T-cell (primary cell): ENCODE measurements at regions not wholly inside any gene's neighbourhood (a gene's known extent, or its start where the extent isn't known, plus 50 kb on each side); places are given as distances from the start of the nearest gene placed in this dataset.

Experiments
- ATAC-seq, 4 experiments: fragments of 200-7000 bp in 3 of 4; fragments of 150-1000 bp in 1 of 4; cut with Tn5 transposase; replicated peaks in 1 of 4; 1 replicate in 3 of 4; 2 replicates in 1 of 4; pipeline ENCODE4 v1.10.0; 2021; ENCODE audit warnings: moderate library complexity in 3 of 4, mild to moderate bottlenecking in 2 of 4, moderate number of reproducible peaks in 1 of 4
- CTCF ChIA-PET, 2 donors: fragments of 300-600 bp; sonication (Branson Sonifier 250); formaldehyde crosslinking; loops; one replicate each; lab custom pipeline; 2022; ENCODE audit warnings: antibody characterized with exemption in 2 of 2; lab: Charles Lee
- POLR2A ChIA-PET, 2 donors: fragments of 300-600 bp; sonication (Branson Sonifier 250); formaldehyde crosslinking; loops; one replicate each; lab custom pipeline; 2022; ENCODE audit warnings: antibody characterized with exemption in 2 of 2; lab: Charles Lee
- DNase-seq, 35 experiments: peaks; one replicate each; pipeline versions ENCODE4 v3.0.0 to v3.0.0-alpha.2; 2013 to 2023
- H3K27ac ChIP-seq: one replicate; pipeline ENCODE4 v1.5.1; 2013; ENCODE audit warnings: low read length
- H3K27me3 ChIP-seq, 2 experiments: replicated peaks in 1 of 2; 1 replicate in 1 of 2; 2 replicates in 1 of 2; pipeline versions ENCODE4 v1.6.1 to v1.7.0; 2013; ENCODE audit warnings: low read length in 1 of 2, mixed read lengths in 1 of 2; ENCODE audit not compliant: control insufficient read depth in 2 of 2, insufficient read depth in 2 of 2; ENCODE audit errors: extremely low read depth in 1 of 2
- H3K36me3 ChIP-seq, 2 donors: 1 replicate in 1 of 2; 2 replicates in 1 of 2; pipeline versions ENCODE4 v1.6.1 to v1.7.0; 2013; ENCODE audit warnings: low read length in 1 of 2; ENCODE audit not compliant: control insufficient read depth in 2 of 2, insufficient read depth in 1 of 2; ENCODE audit errors: extremely low read depth in 1 of 2
- H3K4me1 ChIP-seq, 2 experiments: 1 replicate in 1 of 2; 2 replicates in 1 of 2; pipeline versions ENCODE4 v1.6.1 to v1.7.0; 2013; ENCODE audit warnings: low read length in 2 of 2, mixed read lengths in 1 of 2; ENCODE audit not compliant: insufficient read depth in 2 of 2, control insufficient read depth in 1 of 2; ENCODE audit errors: extremely low read depth in 1 of 2
- H3K4me3 ChIP-seq, 2 donors: 1 replicate in 1 of 2; 2 replicates in 1 of 2; pipeline versions ENCODE4 v1.5.1 to v1.7.0; 2013; ENCODE audit warnings: mild to moderate bottlenecking in 2 of 2, low read length in 1 of 2, moderate library complexity in 1 of 2; ENCODE audit not compliant: control insufficient read depth in 1 of 2; ENCODE audit errors: extremely low read depth in 1 of 2
- H3K9me3 ChIP-seq: 2 replicates; pipeline ENCODE4 v1.7.0; 2013
- H3K27ac Mint-ChIP-seq, 2 donors: one replicate each; pipeline ENCODE4 v1.8.0; 2020 to 2021; ENCODE audit warnings: mild to moderate bottlenecking in 2 of 2, mixed read lengths in 2 of 2
- H3K27me3 Mint-ChIP-seq, 2 donors: one replicate each; pipeline ENCODE4 v1.8.0; 2021 to 2022; ENCODE audit warnings: mixed read lengths in 2 of 2
- H3K36me3 Mint-ChIP-seq: one replicate; pipeline ENCODE4 v1.8.0; 2021; ENCODE audit warnings: mixed read lengths
- H3K4me1 Mint-ChIP-seq, 3 donors: one replicate each; pipeline ENCODE4 v1.8.0; 2020 to 2022; ENCODE audit warnings: mixed read lengths in 3 of 3, mild to moderate bottlenecking in 1 of 3
- H3K4me3 Mint-ChIP-seq, 3 donors: one replicate each; pipeline ENCODE4 v1.8.0; 2020 to 2022; ENCODE audit warnings: mild to moderate bottlenecking in 3 of 3, mixed read lengths in 3 of 3, moderate library complexity in 3 of 3
- H3K9me3 Mint-ChIP-seq, 3 donors: one replicate each; pipeline ENCODE4 v1.8.0; 2020 to 2022; ENCODE audit warnings: mixed read lengths in 3 of 3
- WGBS: methylation state at CpG from one replicate; pipeline ENCODE4 v1.1.5; 2013; ENCODE audit warnings: missing lambda C conversion rate; ENCODE audit not compliant: insufficient coverage; 5-methylcytosine and 5-hydroxymethylcytosine counted together

GRCh38 chr5:14980698-14981097, 109.1 kb upstream of the ANKH start:
- Histone ChIP-seq H3K4me1 (peaks cover 17 to 19% of the 10 kb centered on the region in 2 experiments), H3K27me3 (no peaks in the 10 kb centered on the region), H3K4me3 (no peak overlapping the region), H3K36me3 (no peaks in the 10 kb centered on the region), H3K27ac (no peak overlapping the region), H3K9me3 (no peaks in the 10 kb centered on the region)
- Mint-ChIP-seq H3K27ac (no peak overlapping the region), H3K9me3 (peaks cover 0 to 3% (median 0%) of the 10 kb centered on the region in 3 donors), H3K4me3 (no peak overlapping the region), H3K4me1 (peaks cover 22 to 26% (median 24%) of the 10 kb centered on the region in 3 donors), H3K36me3 (no peaks in the 10 kb centered on the region), H3K27me3 (peaks cover 0 to 4% of the 10 kb centered on the region in 2 donors)
- DNase-seq (no peak), ATAC-seq (no peak)
- WGBS: 91% methylated on average over 2 of the region's 2 CpGs
- ChIA-PET CTCF (interaction anchor here in 1 of 2 donors (1.4 kb wide), 1 partner anchor 13 kb away, joined by 3 read pairs; no protein-coding TSS in a partner anchor), POLR2A (interaction anchor here in 1 of 2 donors (0.5 kb wide), 1 partner anchor 299 kb away, joined by 3 read pairs; no protein-coding TSS in a partner anchor)

- Mint-ChIP-seq H3K9me3 (peaks cover 0 to 3% (median 0%) of the 10 kb centered on the region in 3 donors), H3K4me3 (no peak overlapping the region), H3K4me1 (no peaks in the 10 kb centered on the region), H3K27ac (no peak overlapping the region), H3K27me3 (peaks cover 1 to 4% of the 10 kb centered on the region in 2 donors), H3K36me3 (no peaks in the 10 kb centered on the region)
- Histone ChIP-seq H3K27me3 (no peaks in the 10 kb centered on the region), H3K4me1 (no peaks in the 10 kb centered on the region), H3K27ac (no peak overlapping the region), H3K36me3 (no peaks in the 10 kb centered on the region), H3K9me3 (no peaks in the 10 kb centered on the region), H3K4me3 (no peak overlapping the region)
- POLR2A ChIA-PET: no interaction called here
- DNase-seq (no peak), ATAC-seq (no peak)
- CTCF ChIA-PET: interaction anchor here in 1 of 2 donors (0.6 kb wide), 1 partner anchor 471 kb away, joined by 3 read pairs; no protein-coding TSS in a partner anchor
- WGBS: 42% methylated on average over 2 of the region's 2 CpGs
These were observed 105.6 kb upstream of the ANKH start for GRCh38 chr5:14977058-14977685.

GRCh38 chr5:14976486-14976885, 104.9 kb upstream of the ANKH start:
- ATAC-seq: no peak

DNA sequence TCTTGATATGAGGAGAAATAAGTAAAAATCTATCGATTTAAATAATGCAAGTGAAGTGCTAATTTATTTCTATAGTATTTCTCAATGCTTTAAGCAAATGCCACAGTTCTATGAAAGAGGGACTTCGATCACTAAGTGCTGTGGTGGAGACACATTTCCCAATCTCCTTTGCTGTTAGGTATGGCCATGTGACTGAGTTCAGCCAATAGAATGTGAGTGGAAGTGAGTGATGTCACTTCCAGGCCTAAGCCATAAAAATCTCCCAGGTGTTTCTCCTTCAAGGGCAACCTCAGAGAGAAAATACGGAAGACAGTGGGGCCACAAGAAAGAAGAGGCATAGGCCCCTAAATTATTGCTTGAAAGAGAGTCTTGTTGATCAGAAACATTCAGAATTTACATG, 100.3 kb upstream of the ANKH start:
- peaks cover 0 to 4% of the 10 kb centered on the region in 2 donors for H3K27me3 Mint-ChIP-seq
- no peaks in the 10 kb centered on the region for H3K36me3 Mint-ChIP-seq
- H3K36me3 ChIP-seq: no peaks in the 10 kb centered on the region
- H3K4me1 ChIP-seq: no peaks in the 10 kb centered on the region
- no peak overlapping the region for H3K27ac ChIP-seq
- H3K4me1 Mint-ChIP-seq: no peaks in the 10 kb centered on the region
- H3K4me3 Mint-ChIP-seq: no peak overlapping the region
- WGBS: no CpG with 5 or more reads among the region's 3 CpGs
- ChIA-PET CTCF (interaction anchor here in 1 of 2 donors (0.7 kb wide), 1 partner anchor 204 kb away, joined by 3 read pairs; no protein-coding TSS in a partner anchor), POLR2A (no interaction called here)
- no peaks in the 10 kb centered on the region for H3K27me3 ChIP-seq
- H3K9me3 ChIP-seq: no peaks in the 10 kb centered on the region
- no peaks in the 10 kb centered on the region for H3K9me3 Mint-ChIP-seq
- DNase-seq: no peak
- no peak overlapping the region for H3K4me3 ChIP-seq
- no peak for ATAC-seq
- H3K27ac Mint-ChIP-seq: no peak overlapping the region

More at GRCh38 chr5:14976486-14976885, 104.9 kb upstream of the ANKH start:
- Mint-ChIP-seq H3K27ac (no peak overlapping the region), H3K4me3 (no peak overlapping the region), H3K27me3 (peaks cover 4% of the 10 kb centered on the region in 2 donors), H3K36me3 (no peaks in the 10 kb centered on the region), H3K9me3 (peaks cover 0 to under 1% (median 0%) of the 10 kb centered on the region in 3 donors), H3K4me1 (no peaks in the 10 kb centered on the region)
- POLR2A ChIA-PET: no interaction called here
- Histone ChIP-seq H3K4me1 (no peaks in the 10 kb centered on the region), H3K27me3 (no peaks in the 10 kb centered on the region), H3K4me3 (no peak overlapping the region), H3K9me3 (no peaks in the 10 kb centered on the region), H3K27ac (no peak overlapping the region), H3K36me3 (no peaks in the 10 kb centered on the region)
- WGBS: no CpG with 5 or more reads among the region's 7 CpGs
- CTCF ChIA-PET: interaction anchor here (0.5 to 1.2 kb wide), 4 partner anchors 16 to 491 kb away, joined by 3 to 4 read pairs (median 3); no protein-coding TSS in a partner anchor
- DNase-seq: no peak

DNA sequence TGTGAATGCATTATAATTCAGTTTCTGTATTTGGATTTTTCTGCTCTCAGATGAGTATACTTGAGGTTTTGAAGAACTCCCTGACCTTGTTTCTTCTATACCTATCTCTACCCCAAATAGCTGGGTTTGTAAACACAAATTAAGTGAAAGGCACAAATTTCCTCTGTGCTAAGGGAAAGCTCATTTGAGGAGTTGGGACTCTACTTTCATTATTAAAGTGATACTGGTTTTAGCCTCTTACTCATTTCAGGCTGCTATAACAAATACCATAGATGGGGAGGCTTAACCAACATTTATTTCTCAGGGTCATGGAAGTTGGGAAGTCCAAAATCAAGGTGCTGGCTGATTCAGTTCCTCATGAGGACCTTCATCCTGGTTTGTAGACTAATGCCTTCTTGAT, 97.2 kb upstream of the ANKH start:
- POLR2A ChIA-PET: interaction anchor here (0.6 to 0.7 kb wide), 2 partner anchors 19 to 264 kb away, joined by 3 to 5 read pairs; no protein-coding TSS in a partner anchor
- CTCF ChIA-PET: interaction anchor here (0.9 to 1.1 kb wide), 3 partner anchors 10 to 41 kb away, joined by 3 read pairs; no protein-coding TSS in a partner anchor

GRCh38 chr5:14967166-14967565, 95.6 kb upstream of the ANKH start:
- no peaks in the 10 kb centered on the region for H3K36me3 Mint-ChIP-seq
- Histone ChIP-seq H3K4me3 (no peak overlapping the region), H3K27ac (no peak overlapping the region), H3K27me3 (no peaks in the 10 kb centered on the region), H3K36me3 (no peaks in the 10 kb centered on the region), H3K4me1 (no peaks in the 10 kb centered on the region), H3K9me3 (no peaks in the 10 kb centered on the region)
- H3K27ac Mint-ChIP-seq: no peak overlapping the region
- ChIA-PET POLR2A (no interaction called here), CTCF (interaction anchor here in 1 of 2 donors (0.6 kb wide), 1 partner anchor 10 kb away, joined by 4 read pairs; no protein-coding TSS in a partner anchor)
- H3K27me3 Mint-ChIP-seq: peaks cover 0 to 2% of the 10 kb centered on the region in 2 donors
- WGBS: 95% methylated on average over 3 of the region's 6 CpGs
- DNase-seq: no peak
- H3K9me3 Mint-ChIP-seq: no peaks in the 10 kb centered on the region
- ATAC-seq: no peak
- no peak overlapping the region for H3K4me3 Mint-ChIP-seq
- H3K4me1 Mint-ChIP-seq: no peaks in the 10 kb centered on the region

More for the DNA sequence above, 97.2 kb upstream of the ANKH start:
- Mint-ChIP-seq H3K27me3 (peaks cover 0 to 4% of the 10 kb centered on the region in 2 donors), H3K36me3 (no peaks in the 10 kb centered on the region), H3K9me3 (no peaks in the 10 kb centered on the region), H3K4me3 (no peak overlapping the region), H3K27ac (no peak overlapping the region), H3K4me1 (no peaks in the 10 kb centered on the region)
- Histone ChIP-seq H3K4me3 (no peak overlapping the region), H3K9me3 (no peaks in the 10 kb centered on the region), H3K27ac (no peak overlapping the region), H3K36me3 (no peaks in the 10 kb centered on the region), H3K4me1 (no peaks in the 10 kb centered on the region), H3K27me3 (no peaks in the 10 kb centered on the region)
- DNase-seq: no peak
- ATAC-seq: no peak
